ENCODE measurements at regions not wholly inside any gene's neighbourhood (a gene's known extent, or its start where the extent isn't known, plus 50 kb on each side); places are given as distances from the start of the nearest gene placed in this dataset.

DNA sequence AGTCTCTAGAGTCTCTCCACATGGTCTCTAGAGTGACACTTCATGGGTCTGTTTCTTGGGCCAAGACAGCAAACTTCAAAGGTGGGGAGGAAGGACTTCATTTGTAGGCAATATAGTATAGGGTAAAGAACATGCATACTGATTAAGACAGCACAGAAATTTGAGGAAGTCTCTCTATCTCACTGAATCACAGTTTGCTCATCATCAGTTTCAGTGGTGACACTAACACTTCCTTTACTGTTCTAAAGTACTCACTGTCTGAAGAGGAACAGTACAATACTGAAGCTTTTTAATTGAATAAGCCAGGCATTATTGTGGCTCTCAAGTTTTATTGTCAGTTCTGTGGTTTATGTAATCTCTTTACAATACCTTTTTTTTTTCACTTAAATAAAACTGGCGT, 656.4 kb upstream of the CDH8 start (continued):
- TF ChIP-seq, protein P1, sequence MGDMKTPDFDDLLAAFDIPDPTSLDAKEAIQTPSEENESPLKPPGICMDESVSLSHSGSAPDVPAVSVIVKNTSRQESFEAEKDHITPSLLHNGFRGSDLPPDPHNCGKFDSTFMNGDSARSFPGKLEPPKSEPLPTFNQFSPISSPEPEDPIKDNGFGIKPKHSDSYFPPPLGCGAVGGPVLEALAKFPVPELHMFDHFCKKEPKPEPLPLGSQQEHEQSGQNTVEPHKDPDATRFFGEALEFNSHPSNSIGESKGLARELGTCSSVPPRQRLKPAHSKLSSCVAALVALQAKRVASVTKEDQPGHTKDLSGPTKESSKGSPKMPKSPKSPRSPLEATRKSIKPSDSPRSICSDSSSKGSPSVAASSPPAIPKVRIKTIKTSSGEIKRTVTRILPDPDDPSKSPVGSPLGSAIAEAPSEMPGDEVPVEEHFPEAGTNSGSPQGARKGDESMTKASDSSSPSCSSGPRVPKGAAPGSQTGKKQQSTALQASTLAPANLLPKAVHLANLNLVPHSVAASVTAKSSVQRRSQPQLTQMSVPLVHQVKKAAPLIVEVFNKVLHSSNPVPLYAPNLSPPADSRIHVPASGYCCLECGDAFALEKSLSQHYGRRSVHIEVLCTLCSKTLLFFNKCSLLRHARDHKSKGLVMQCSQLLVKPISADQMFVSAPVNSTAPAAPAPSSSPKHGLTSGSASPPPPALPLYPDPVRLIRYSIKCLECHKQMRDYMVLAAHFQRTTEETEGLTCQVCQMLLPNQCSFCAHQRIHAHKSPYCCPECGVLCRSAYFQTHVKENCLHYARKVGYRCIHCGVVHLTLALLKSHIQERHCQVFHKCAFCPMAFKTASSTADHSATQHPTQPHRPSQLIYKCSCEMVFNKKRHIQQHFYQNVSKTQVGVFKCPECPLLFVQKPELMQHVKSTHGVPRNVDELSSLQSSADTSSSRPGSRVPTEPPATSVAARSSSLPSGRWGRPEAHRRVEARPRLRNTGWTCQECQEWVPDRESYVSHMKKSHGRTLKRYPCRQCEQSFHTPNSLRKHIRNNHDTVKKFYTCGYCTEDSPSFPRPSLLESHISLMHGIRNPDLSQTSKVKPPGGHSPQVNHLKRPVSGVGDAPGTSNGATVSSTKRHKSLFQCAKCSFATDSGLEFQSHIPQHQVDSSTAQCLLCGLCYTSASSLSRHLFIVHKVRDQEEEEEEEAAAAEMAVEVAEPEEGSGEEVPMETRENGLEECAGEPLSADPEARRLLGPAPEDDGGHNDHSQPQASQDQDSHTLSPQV (IDR thresholded peaks at IDR 0.05) = no peak
- TF ChIP-seq RUNX3 (IDR thresholded peaks at IDR 0.05; ENCODE audit: low read length) (0 out of 2 replicates have a peak, but pooled peaks have one; percentile 47), IRF4 (IDR thresholded peaks at IDR 0.05; ENCODE audit: low read depth, low read length) (no peak), CREB1 (IDR thresholded peaks at IDR 0.05; ENCODE audit: low read depth) (0 out of 2 replicates have a peak, but pooled peaks have one; percentile 28), POU2F2 (IDR thresholded peaks at IDR 0.05; ENCODE audit: borderline replicate concordance, low read depth, low read length) (peak; percentile 21; the same call in 1 of the 3 replicates), HDGF (IDR thresholded peaks at IDR 0.05) (no peak), MTA2 (IDR thresholded peaks at IDR 0.05; ENCODE audit: low read depth) (peak; percentile 45), POLR2AphosphoS2 (IDR thresholded peaks at IDR 0.05; ENCODE audit: low read depth, low read length) (no peak), NFIC (IDR thresholded peaks at IDR 0.05; ENCODE audit: low read depth, low read length) (no peak), IKZF1 (conservative IDR thresholded peaks at IDR 0.05) (0 out of 2 replicates have a peak, but pooled peaks have one; percentile 14), NRF1 (conservative IDR thresholded peaks at IDR 0.05; ENCODE audit: low read depth, low read length) (no peak), FOXM1 (IDR thresholded peaks at IDR 0.05; ENCODE audit: low read depth, low read length) (no peak), ESRRA (IDR thresholded peaks at IDR 0.05; ENCODE audit: low read length) (no peak), ETV6 (conservative IDR thresholded peaks at IDR 0.05 in 1 of 2, IDR thresholded peaks at IDR 0.05 in 1 of 2; ENCODE audit: borderline replicate concordance in 1 of 2, low read depth in 1 of 2) (peak in 1 of 2 experiments; percentile 41; a peak in 1 of 4 replicates), KLF5 (IDR thresholded peaks at IDR 0.05; ENCODE audit: partially characterized antibody) (no peak), SRF (IDR thresholded peaks at IDR 0.05; ENCODE audit: low read depth in 2 of 2, low read length in 2 of 2) (no peak), NR2F1 (conservative IDR thresholded peaks at IDR 0.05) (no peak), IKZF2 (IDR thresholded peaks at IDR 0.05) (no peak), NFXL1 (IDR thresholded peaks at IDR 0.05; ENCODE audit: borderline replicate concordance) (no peak), CREM (IDR thresholded peaks at IDR 0.05; ENCODE audit: low read depth) (peak; percentile 27; the same call in 1 of the 2 replicates), PAX8 (IDR thresholded peaks at IDR 0.05) (no peak)
- TF ChIP-seq, protein P2, sequence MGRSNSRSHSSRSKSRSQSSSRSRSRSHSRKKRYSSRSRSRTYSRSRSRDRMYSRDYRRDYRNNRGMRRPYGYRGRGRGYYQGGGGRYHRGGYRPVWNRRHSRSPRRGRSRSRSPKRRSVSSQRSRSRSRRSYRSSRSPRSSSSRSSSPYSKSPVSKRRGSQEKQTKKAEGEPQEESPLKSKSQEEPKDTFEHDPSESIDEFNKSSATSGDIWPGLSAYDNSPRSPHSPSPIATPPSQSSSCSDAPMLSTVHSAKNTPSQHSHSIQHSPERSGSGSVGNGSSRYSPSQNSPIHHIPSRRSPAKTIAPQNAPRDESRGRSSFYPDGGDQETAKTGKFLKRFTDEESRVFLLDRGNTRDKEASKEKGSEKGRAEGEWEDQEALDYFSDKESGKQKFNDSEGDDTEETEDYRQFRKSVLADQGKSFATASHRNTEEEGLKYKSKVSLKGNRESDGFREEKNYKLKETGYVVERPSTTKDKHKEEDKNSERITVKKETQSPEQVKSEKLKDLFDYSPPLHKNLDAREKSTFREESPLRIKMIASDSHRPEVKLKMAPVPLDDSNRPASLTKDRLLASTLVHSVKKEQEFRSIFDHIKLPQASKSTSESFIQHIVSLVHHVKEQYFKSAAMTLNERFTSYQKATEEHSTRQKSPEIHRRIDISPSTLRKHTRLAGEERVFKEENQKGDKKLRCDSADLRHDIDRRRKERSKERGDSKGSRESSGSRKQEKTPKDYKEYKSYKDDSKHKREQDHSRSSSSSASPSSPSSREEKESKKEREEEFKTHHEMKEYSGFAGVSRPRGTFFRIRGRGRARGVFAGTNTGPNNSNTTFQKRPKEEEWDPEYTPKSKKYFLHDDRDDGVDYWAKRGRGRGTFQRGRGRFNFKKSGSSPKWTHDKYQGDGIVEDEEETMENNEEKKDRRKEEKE (IDR thresholded peaks at IDR 0.05) = no peak
- TF ChIP-seq, protein P3, sequence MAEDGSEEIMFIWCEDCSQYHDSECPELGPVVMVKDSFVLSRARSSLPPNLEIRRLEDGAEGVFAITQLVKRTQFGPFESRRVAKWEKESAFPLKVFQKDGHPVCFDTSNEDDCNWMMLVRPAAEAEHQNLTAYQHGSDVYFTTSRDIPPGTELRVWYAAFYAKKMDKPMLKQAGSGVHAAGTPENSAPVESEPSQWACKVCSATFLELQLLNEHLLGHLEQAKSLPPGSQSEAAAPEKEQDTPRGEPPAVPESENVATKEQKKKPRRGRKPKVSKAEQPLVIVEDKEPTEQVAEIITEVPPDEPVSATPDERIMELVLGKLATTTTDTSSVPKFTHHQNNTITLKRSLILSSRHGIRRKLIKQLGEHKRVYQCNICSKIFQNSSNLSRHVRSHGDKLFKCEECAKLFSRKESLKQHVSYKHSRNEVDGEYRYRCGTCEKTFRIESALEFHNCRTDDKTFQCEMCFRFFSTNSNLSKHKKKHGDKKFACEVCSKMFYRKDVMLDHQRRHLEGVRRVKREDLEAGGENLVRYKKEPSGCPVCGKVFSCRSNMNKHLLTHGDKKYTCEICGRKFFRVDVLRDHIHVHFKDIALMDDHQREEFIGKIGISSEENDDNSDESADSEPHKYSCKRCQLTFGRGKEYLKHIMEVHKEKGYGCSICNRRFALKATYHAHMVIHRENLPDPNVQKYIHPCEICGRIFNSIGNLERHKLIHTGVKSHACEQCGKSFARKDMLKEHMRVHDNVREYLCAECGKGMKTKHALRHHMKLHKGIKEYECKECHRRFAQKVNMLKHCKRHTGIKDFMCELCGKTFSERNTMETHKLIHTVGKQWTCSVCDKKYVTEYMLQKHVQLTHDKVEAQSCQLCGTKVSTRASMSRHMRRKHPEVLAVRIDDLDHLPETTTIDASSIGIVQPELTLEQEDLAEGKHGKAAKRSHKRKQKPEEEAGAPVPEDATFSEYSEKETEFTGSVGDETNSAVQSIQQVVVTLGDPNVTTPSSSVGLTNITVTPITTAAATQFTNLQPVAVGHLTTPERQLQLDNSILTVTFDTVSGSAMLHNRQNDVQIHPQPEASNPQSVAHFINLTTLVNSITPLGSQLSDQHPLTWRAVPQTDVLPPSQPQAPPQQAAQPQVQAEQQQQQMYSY (CRISPR knock-in tag; IDR thresholded peaks at IDR 0.05) = no peak
